Activated CD4-positive, CD25-positive, alpha-beta regulatory T cell (primary cell): ENCODE measurements at regions not wholly inside any gene's neighbourhood (a gene's known extent, or its start where the extent isn't known, plus 50 kb on each side); places are given as distances from the start of the nearest gene placed in this dataset.
"Not testable (repeated sequence)": the region's sequence is repeated elsewhere in the genome, so short reads cannot be mapped to it uniquely, and the experiment has no call there.

Source experiments
- DNase-seq, 4 experiments: peaks; one replicate each; lab custom pipeline; 2025; lab: John Stamatoyannopoulos, UW

- DNase-seq: no peak
Observed at GRCh38 chr22:48309836-48310235, 1517.8 kb downstream of the BRD1 start.

DNA sequence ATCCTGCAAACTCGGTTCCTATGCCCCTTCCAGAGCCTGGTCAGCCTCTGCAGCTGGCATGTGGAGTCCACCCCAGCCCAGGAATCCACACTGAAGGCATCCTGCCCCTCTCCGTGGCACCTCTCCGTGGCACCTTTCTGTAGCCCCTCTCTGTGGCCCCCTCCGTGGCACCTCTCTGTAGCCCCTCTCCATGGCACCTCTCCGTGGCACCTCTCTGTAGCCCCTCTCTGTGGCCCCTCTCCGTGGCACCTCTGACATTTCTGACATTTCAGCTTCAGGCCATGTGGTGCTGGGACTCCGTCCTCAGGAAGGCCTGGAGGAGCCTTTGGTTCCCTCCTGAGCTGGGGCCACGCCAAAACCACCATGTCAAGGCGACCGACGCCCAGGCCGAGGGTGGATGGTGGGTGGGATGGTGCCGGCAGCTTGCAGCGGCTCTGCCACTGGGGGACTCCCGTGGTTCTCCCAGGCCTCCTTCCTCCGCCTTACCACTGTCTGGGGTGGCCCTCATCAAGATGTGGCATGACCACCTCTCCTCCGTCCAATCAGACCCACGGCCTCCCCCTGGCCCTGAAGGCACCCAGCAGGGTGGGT, 1518.5 kb downstream of the BRD1 start:
- no peak for DNase-seq

GRCh38 chr22:48307931-48308330, 1519.7 kb downstream of the BRD1 start:
- no peak for DNase-seq

GRCh38 chr22:48306785-48307510, 1520.7 kb downstream of the BRD1 start:
- DNase-seq: no peak

DNA sequence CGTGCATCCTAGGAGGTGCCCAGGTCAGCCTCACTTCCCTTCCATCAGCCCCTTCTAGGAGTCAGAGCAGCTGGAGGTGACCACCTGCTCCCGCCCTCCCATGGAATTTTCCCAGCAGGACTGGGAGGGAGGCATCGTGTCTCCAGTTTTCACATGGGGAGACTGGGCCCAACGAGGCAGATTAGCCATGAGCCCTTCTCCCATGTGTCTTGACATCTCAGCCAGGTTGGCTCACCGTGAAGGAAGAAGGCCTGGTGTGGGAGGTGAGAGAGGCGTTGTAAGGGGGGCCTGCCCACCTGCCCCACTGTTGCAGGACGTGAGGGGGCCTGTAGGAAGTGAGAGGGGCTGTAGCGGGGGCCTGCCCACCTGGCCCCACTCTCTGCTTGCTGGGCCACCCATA, 1521.4 kb downstream of the BRD1 start:
- no peak for DNase-seq

DNA sequence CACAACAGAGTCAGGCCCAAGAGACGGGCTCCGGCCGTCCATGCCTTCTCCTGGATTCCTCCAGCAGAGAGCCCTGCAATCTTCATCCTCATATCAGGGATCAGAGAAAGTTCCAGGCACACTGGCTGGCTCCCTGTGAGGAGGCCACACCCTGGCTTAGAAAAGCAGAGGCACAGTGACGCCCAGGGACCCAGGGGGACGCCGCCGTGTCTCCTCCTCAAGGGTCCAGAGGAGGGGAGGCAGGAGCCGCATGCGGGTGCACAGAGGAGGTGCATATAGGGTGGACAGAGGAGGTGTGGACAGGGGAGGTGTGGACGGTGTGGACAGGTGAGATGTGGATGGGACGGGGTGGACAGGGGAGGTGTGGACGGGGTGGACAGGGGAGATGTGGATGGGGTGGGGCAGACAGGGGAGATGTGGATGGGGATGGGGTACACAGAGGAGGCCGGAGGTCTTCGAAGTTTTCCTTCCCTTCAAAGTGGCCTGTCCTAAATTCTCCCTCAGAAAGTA, 1521.9 kb downstream of the BRD1 start:
- DNase-seq: no peak

DNA sequence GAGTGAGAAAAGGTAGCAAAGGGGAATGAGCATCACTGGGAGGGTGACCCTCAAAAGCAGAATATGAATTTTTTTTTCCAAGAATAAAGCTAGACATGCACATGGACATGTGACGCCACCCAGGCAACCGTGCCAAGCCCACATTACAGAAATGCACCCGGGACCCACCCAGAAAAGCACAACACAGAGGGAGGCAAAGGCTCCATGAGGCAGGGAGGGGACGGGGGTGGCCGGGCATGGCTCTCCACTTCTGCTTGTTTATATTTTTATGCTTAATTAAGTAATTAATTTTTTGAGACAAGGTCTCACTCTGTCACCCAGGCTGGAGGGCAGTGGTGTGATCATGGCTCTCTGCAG, 1524.3 kb downstream of the BRD1 start:
- DNase-seq: no peak

DNA sequence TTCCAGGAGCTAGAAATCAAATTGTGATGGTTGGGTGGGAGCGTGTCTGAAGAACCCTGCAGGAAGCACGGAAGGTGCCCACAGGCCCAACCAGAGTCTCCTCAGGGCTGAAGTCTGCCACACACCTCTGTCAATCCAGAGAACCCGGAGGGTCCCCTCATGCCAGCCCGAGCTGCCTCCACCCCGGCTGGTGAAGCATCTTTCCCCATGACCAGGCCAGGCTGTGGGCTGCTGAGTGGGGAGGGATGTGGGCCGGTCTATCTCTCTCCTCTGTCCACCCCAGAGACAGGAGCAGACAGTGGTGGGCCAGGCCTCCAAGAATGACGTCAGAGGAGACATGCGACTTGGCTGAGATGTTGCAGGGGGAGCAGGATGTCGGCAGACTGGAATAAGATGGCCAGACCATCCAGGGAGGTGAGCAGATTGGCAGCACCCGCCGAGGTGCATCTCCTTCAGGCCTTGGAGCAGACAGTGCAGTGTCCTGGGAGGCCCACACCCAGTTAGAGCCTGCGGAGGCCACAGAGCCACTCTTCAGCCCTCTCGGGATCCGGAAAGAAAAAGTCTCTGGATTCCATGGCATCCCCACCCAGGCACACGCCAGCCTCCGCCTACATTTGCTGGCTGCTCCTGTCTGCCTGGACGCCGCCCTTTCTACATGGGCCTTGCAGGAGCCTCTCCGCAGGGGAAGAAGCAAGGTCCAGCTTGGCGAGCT, 1524.9 kb downstream of the BRD1 start:
- DNase-seq: no peak

GRCh38 chr22:48301908-48302307, 1525.8 kb downstream of the BRD1 start:
- no peak for DNase-seq

DNA sequence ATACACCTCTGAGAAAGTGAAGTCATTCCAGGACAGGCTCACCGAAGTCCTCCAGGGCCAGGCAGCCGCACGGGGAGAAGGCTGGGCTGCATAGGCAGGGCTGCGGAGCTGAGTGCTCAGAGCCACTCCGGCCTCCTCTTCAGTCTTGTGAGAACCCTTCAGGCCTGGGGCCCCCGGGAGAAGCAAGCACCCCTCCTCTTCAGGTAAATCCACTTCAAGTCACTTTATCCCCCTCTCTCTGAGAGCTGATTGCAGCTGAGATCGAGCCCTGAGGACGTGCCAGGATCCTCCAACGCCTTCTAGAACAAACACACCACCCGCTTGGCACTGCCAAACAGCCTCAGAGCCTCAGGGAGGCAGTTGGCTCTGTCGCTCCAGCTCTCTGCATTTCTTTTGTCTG, 1526.3 kb downstream of the BRD1 start:
- DNase-seq: no peak

- DNase-seq: no peak
Observed at GRCh38 chr22:48300877-48301276, 1526.8 kb downstream of the BRD1 start.

GRCh38 chr22:48299801-48300200, 1527.9 kb downstream of the BRD1 start:
- DNase-seq: no peak

DNA sequence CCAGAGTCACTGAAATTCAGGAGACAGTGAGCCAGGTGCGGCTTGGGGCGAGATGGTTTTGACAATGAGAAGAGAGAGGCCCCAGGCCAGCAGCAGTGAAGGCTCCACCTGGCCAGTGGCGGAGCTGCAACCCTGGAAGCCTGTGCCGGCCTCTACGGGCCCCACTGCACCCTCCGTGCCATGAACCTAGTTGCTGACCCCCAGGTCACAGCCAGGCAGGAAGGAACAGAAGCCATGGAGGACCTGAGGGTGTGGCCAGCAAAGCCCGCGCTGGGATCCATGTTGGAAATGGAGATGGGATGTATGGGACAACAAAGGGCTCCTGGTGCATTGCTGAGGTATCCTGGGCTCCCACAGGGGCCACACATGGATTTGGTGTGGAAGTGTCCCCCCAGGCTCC, 1528.5 kb downstream of the BRD1 start:
- no peak for DNase-seq

GRCh38 chr22:48297296-48297695, 1530.4 kb downstream of the BRD1 start:
- no peak for DNase-seq

GRCh38 chr22:48289954-48290353, 1527.5 kb downstream of the TBC1D22A start:
- DNase-seq: not testable (repeated sequence)

GRCh38 chr22:48288376-48288940, 1526.0 kb downstream of the TBC1D22A start:
- DNase-seq: no peak

GRCh38 chr22:48287031-48287430, 1524.6 kb downstream of the TBC1D22A start:
- no peak for DNase-seq

DNA sequence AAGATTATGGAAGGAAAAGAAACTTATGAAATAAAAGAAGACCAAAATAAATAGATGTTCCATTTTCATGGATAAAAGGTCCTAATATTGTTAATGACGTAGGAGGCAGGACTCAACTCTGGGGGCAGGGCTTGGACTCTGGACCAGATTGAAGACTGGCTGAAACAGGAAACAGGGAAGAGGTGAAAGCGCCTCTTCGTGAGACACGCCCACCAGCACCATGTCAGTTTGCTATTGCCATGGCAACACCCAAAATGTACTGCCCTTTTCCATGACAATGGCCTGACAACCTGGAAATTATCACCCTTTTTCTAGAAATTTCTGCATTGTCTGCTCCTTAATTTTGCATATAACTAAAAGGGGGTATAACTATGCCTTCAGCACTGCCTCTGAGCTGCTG, 1522.2 kb downstream of the TBC1D22A start:
- no peak for DNase-seq

DNA sequence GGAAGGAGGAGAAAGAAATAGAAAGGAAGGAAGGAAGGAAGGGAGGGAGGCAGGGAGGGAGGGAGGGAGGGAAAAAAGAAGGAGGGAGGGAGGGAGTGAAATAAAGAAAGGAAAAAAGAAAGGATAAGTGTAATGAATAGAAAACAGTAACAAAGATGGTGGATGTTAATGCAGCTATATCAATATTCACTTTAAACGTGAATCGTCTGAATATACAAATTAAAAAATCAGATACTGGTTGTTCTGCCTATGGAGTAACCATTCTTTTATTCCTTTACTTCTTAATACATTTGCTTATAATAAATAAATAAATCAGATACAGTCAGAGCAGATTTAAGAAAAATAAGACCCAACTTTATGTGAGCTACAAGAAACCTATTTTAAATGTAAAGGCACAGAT, 1520.4 kb downstream of the TBC1D22A start:
- DNase-seq: no peak

GRCh38 chr22:48279461-48279756, 1517.0 kb downstream of the TBC1D22A start:
- no peak for DNase-seq

DNA sequence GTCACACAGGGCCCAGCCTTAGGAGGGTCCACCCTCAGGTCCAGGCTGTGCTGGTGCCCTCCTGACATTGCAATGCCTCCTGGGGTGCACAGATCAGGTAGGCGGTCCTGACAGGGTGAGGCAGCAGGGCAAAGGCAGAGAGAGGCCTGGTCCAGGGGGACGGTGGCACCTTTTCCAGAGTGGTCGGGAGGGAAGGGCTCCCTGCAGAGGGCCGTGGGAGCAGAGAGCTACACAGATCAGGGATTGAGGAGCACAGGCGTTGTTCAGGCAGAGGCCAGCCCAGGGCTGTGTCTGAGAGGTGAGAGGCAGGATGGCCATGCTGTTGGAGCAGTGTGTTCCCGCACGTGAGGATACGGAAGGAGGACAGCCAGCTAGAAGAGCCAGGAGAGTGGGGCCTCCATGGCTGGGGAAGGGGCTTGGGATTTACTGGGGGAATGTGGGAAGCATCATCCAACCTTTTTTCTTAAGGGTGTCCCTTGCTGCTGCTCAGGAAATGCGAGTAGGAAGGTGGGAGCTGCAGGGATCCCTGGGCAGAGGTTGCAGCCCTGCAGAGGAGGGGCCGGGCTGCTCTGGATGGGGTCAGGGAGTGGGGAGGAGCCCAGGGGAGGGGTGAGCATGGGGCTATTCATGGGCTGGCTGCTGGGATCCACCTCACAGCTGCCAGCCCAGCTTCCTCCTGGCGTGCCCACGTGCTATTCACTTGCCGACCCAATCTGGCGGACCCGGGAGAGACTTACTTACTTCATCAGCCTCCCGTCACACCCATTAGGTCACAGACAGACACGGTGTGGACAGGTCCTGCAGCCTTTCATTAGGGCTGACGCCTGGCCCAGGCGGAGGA, 1516.4 kb downstream of the TBC1D22A start:
- DNase-seq: no peak
